ENCODE measurements at regions not wholly inside any gene's neighbourhood (a gene's known extent, or its start where the extent isn't known, plus 50 kb on each side); places are given as distances from the start of the nearest gene placed in this dataset.

- intact Hi-C loops (cut with DNase I; ENCODE audit: low total_unique reads) = no loop called here
- H3K4me1 ChIP-seq = no peaks in the 10 kb centered on the region
- no peaks in the 10 kb centered on the region for H3K9me3 ChIP-seq
- H3K27me3 ChIP-seq = no peaks in the 10 kb centered on the region
- TF ChIP-seq CTCF (IDR thresholded peaks at IDR 0.05) (no peak), POLR2A (IDR thresholded peaks at IDR 0.05) (no peak)
- no peaks in the 10 kb centered on the region for H3K36me3 ChIP-seq
- H3K27ac ChIP-seq = no peak overlapping the region
- H3K4me3 ChIP-seq = no peak overlapping the region
- DNase-seq = no peak
Measured at GRCh38 chr17:74152591-74153455, 50.7 kb upstream of the RPL38 start.

GRCh38 chr17:74153456-74153810 is 50.0 kb upstream of the RPL38 start:
- no peak for DNase-seq
- H3K9me3 ChIP-seq = no peaks in the 10 kb centered on the region
- no peak overlapping the region for H3K4me3 ChIP-seq
- intact Hi-C loops (cut with DNase I; ENCODE audit: low total_unique reads) = no loop called here
- no peaks in the 10 kb centered on the region for H3K4me1 ChIP-seq
- no peaks in the 10 kb centered on the region for H3K27me3 ChIP-seq
- no peaks in the 10 kb centered on the region for H3K36me3 ChIP-seq
- no peak for TF ChIP-seq POLR2A (IDR thresholded peaks at IDR 0.05)
- TF ChIP-seq CTCF (IDR thresholded peaks at IDR 0.05) = no peak
- no peak overlapping the region for H3K27ac ChIP-seq

Measured in uterus (tissue), 3 donors.